WTC11 (cell line): ENCODE measurements at regions not wholly inside any gene's neighbourhood (a gene's known extent, or its start where the extent isn't known, plus 50 kb on each side); places are given as distances from the start of the nearest gene placed in this dataset.

Experiments used
- ATAC-seq: fragments of 200-7000 bp; cut with Tn5 transposase; 2 replicates; pipeline ENCODE4 v1.10.0; 2021; ENCODE audit warnings: mild to moderate bottlenecking, moderate library complexity
- CTCF ChIA-PET: fragments of 300-600 bp; sonication (Branson Sonifier 250); formaldehyde crosslinking; loops from one replicate; lab custom pipeline; 2021; ENCODE audit warnings: antibody characterized with exemption; lab: Charles Lee
- POLR2A ChIA-PET: fragments of 350-600 bp; sonication (Branson Sonifier 250); formaldehyde crosslinking; loops from one replicate; lab custom pipeline; 2021; ENCODE audit warnings: antibody characterized with exemption; lab: Charles Lee
- DNase-seq: peaks from one replicate; pipeline ENCODE4 v3.0.0; 2021; ENCODE audit warnings: low spot score
- H3K27ac Mint-ChIP-seq: 2 replicates; pipeline ENCODE4 v1.8.0; 2021; ENCODE audit warnings: mixed read lengths
- H3K27me3 Mint-ChIP-seq: 2 replicates; pipeline ENCODE4 v1.8.0; 2021; ENCODE audit warnings: low read depth, mild to moderate bottlenecking, moderate library complexity, mixed read lengths
- H3K36me3 Mint-ChIP-seq: 2 replicates; pipeline ENCODE4 v1.8.0; 2021; ENCODE audit warnings: mixed read lengths
- H3K4me1 Mint-ChIP-seq: 2 replicates; pipeline ENCODE4 v1.8.0; 2022; ENCODE audit warnings: mixed read lengths
- H3K4me3 Mint-ChIP-seq: 2 replicates; pipeline ENCODE4 v1.8.0; 2021; ENCODE audit warnings: mild to moderate bottlenecking, moderate library complexity, mixed read lengths
- H3K9me3 Mint-ChIP-seq: 2 replicates; pipeline ENCODE4 v1.8.0; 2021; ENCODE audit warnings: mixed read lengths
- ELF4 ChIP-seq: sonication (generic); formaldehyde crosslinking; IDR thresholded peaks from 2 replicates; pipeline ENCODE4 v1.8.1; 2022; ENCODE audit warnings: low read depth, mild to moderate bottlenecking, moderate library complexity, missing genetic modification reagents
- ETV6 ChIP-seq: sonication (generic); formaldehyde crosslinking; IDR thresholded peaks from 2 replicates; pipeline ENCODE4 v1.8.1; 2022; ENCODE audit warnings: mild to moderate bottlenecking, missing genetic modification reagents
- MYBL2 ChIP-seq: sonication (generic); formaldehyde crosslinking; IDR thresholded peaks from 2 replicates; pipeline ENCODE4 v1.8.1; 2023; ENCODE audit warnings: mild to moderate bottlenecking, moderate library complexity, missing genetic modification reagents
- RORB ChIP-seq: fragments of 250-450 bp; sonication (Bioruptor Pico); IDR thresholded peaks from 2 replicates; pipeline ENCODE4 v1.9.0; 2021; ENCODE audit warnings: mild to moderate bottlenecking
- SOX15 ChIP-seq: fragments of 250-450 bp; sonication (Bioruptor Pico); IDR thresholded peaks from 2 replicates; pipeline ENCODE4 v1.9.0; 2021; ENCODE audit warnings: mild to moderate bottlenecking
- TCF7 ChIP-seq: sonication (generic); formaldehyde crosslinking; IDR thresholded peaks from 2 replicates; pipeline ENCODE4 v1.8.0; 2022; ENCODE audit warnings: mild to moderate bottlenecking, low read depth, missing genetic modification reagents, moderate library complexity
- ZNF138 ChIP-seq: sonication (generic); formaldehyde crosslinking; conservative IDR thresholded peaks from 2 replicates; pipeline ENCODE4 v1.8.1; 2022; ENCODE audit warnings: mild to moderate bottlenecking, moderate library complexity, missing genetic modification reagents
- ZNF423 ChIP-seq: fragments of 250-450 bp; sonication (Bioruptor Pico); IDR thresholded peaks from 2 replicates; pipeline ENCODE4 v2.1.2; 2022; ENCODE audit warnings: mild to moderate bottlenecking, moderate library complexity
- ZNF671 ChIP-seq: fragments of 250-450 bp; sonication (Bioruptor Pico); IDR thresholded peaks from 2 replicates; pipeline ENCODE4 v1.8.0; 2021; ENCODE audit warnings: mild to moderate bottlenecking
- TF ChIP-seq, protein P1 (sequence below): sonication (generic); formaldehyde crosslinking; IDR thresholded peaks from 2 replicates; pipeline ENCODE4 v1.8.1; 2022; ENCODE audit warnings: mild to moderate bottlenecking, moderate library complexity, missing genetic modification reagents
- TF ChIP-seq, protein P2 (sequence below): sonication (generic); formaldehyde crosslinking; IDR thresholded peaks from 2 replicates; pipeline ENCODE4 v1.8.1; 2023; ENCODE audit warnings: mild to moderate bottlenecking, missing genetic modification reagents
- TF ChIP-seq, protein P3 (sequence below): sonication (generic); formaldehyde crosslinking; IDR thresholded peaks from 2 replicates; pipeline ENCODE4 v1.8.0; 2022; ENCODE audit warnings: mild to moderate bottlenecking, missing genetic modification reagents
- TF ChIP-seq, protein P4 (sequence below): sonication (generic); formaldehyde crosslinking; IDR thresholded peaks from 2 replicates; pipeline ENCODE4 v1.8.1; 2023; ENCODE audit warnings: mild to moderate bottlenecking, missing genetic modification reagents, moderate library complexity
- TF ChIP-seq, protein P5 (sequence below): sonication (generic); formaldehyde crosslinking; IDR thresholded peaks from 2 replicates; pipeline ENCODE4 v1.8.0; 2022; ENCODE audit warnings: mild to moderate bottlenecking, missing genetic modification reagents
- TF ChIP-seq, protein P6 (sequence below): sonication (generic); formaldehyde crosslinking; IDR thresholded peaks from 2 replicates; pipeline ENCODE4 v1.8.1; 2023; ENCODE audit warnings: mild to moderate bottlenecking, moderate library complexity, missing genetic modification reagents
- TF ChIP-seq, protein P7 (sequence below): sonication (generic); formaldehyde crosslinking; IDR thresholded peaks from 2 replicates; pipeline ENCODE4 v1.8.1; 2023; ENCODE audit warnings: mild to moderate bottlenecking, missing genetic modification reagents, moderate library complexity

DNA sequence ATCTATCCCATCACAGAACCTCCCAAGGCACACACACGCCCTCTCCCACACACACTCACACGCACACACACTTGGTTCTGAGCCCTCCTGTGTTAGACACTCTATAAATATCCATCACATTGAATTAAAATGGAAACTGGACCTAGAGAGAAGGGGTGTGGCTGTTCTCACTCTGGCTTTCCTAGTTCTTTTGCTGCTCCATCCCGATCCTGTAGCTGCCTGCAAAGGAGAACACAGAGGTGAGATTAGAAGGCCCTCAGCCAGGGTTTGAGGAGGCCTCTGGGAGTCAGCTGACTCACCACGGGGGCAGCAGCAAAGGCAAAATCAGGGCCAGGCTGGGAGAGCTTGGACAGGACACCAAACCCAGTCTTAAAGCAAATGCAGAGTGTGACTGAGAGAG, 192.3 kb upstream of the CADM1 start:
- H3K4me1 Mint-ChIP-seq, result peaks cover 20% of the 10 kb centered on the region
- no peak overlapping the region for H3K4me3 Mint-ChIP-seq
- H3K9me3 Mint-ChIP-seq, result peaks cover 22% of the 10 kb centered on the region
- CTCF ChIA-PET, result no interaction called here
- ATAC-seq, result no peak
- no peaks in the 10 kb centered on the region for H3K36me3 Mint-ChIP-seq
- no peak for DNase-seq
- POLR2A ChIA-PET, result no interaction called here
- no peak for TF ChIP-seq ZNF138 (CRISPR knock-in tag)
- TF ChIP-seq ELF4 (CRISPR knock-in tag), result no peak
- H3K27ac Mint-ChIP-seq, result no peak overlapping the region
- H3K27me3 Mint-ChIP-seq, result no peaks in the 10 kb centered on the region; the same call in 1 of the 2 replicates

DNA sequence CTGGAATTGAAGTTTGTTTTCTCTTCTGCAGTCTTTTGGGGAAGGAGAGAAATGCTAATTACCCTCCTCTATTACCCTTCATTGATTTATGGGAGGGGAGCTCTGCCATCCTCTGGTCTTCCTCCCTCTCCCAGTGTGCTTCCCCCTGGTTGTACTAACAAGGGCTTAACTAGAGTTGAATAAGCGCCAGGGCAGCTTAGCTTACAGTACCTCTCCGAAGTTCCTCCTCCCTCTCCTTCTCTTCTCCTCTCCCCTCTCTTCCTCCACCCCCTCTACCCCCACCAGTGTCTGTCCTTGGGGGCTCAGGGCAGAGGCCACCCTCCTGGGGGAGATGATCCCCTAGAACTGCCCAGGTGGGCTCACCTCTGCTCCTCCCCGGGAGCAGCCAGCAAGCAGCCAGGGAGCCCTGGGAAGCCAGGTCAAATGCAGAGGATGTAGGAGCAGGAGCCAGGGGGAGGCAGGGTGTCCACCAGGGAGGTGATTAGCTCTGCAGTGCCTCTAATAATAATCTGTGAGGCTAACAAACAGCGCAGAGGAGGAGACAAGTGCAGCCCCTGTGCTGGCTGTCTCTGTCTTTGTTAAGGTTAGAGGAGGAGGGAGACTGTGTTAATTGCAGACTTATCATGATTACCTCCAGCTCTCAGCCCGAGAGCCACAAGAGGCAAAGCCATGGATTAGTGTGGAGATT, 191.6 kb upstream of the CADM1 start:
- no peak for TF ChIP-seq SOX15 (CRISPR knock-in tag)
- TF ChIP-seq ZNF423 (CRISPR knock-in tag), result peak; percentile 10; the same call in 1 of the 2 replicates
- DNase-seq, result no peak
- H3K27me3 Mint-ChIP-seq, result no peaks in the 10 kb centered on the region; the same call in 1 of the 2 replicates

DNA sequence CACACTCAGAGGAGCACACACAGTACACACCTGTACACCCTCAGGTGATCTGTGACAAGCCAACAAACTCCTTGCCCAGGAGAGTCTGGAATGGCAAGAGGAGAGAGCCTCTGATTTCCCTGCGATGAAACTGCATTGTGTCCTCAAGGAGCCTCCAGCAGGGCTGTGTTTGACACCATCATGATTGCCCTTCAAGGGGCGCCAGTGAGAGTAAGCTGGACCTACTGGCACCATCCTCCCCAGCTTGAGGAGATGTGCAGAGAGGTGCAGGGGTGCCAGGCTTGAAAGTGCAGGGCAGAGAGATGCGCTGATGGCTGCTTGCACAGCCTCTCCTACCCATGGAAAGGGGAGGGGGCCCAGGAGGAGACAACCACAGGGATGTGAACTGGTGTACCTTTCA, 188.8 kb upstream of the CADM1 start:
- no peak overlapping the region for H3K4me3 Mint-ChIP-seq
- peaks cover 10% of the 10 kb centered on the region for H3K27me3 Mint-ChIP-seq
- H3K36me3 Mint-ChIP-seq, result no peaks in the 10 kb centered on the region
- H3K9me3 Mint-ChIP-seq, result peaks cover 7% of the 10 kb centered on the region; the same call in 1 of the 2 replicates
- H3K27ac Mint-ChIP-seq, result no peak overlapping the region
- H3K4me1 Mint-ChIP-seq, result peaks cover 17% of the 10 kb centered on the region
- peak; percentile 26 for DNase-seq
- ATAC-seq, result peak; percentile 77
- CTCF ChIA-PET, result interaction anchor here (0.6 to 1.4 kb wide), 3 partner anchors 67 to 524 kb away, joined by 3 to 4 read pairs (median 3); no protein-coding TSS in a partner anchor
- TF ChIP-seq, protein P1, sequence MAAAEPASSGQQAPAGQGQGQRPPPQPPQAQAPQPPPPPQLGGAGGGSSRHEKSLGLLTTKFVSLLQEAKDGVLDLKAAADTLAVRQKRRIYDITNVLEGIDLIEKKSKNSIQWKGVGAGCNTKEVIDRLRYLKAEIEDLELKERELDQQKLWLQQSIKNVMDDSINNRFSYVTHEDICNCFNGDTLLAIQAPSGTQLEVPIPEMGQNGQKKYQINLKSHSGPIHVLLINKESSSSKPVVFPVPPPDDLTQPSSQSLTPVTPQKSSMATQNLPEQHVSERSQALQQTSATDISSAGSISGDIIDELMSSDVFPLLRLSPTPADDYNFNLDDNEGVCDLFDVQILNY (CRISPR knock-in tag), result no peak
- TF ChIP-seq, protein P2, sequence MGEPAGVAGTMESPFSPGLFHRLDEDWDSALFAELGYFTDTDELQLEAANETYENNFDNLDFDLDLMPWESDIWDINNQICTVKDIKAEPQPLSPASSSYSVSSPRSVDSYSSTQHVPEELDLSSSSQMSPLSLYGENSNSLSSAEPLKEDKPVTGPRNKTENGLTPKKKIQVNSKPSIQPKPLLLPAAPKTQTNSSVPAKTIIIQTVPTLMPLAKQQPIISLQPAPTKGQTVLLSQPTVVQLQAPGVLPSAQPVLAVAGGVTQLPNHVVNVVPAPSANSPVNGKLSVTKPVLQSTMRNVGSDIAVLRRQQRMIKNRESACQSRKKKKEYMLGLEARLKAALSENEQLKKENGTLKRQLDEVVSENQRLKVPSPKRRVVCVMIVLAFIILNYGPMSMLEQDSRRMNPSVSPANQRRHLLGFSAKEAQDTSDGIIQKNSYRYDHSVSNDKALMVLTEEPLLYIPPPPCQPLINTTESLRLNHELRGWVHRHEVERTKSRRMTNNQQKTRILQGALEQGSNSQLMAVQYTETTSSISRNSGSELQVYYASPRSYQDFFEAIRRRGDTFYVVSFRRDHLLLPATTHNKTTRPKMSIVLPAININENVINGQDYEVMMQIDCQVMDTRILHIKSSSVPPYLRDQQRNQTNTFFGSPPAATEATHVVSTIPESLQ, result no peak
- TF ChIP-seq, protein P3, sequence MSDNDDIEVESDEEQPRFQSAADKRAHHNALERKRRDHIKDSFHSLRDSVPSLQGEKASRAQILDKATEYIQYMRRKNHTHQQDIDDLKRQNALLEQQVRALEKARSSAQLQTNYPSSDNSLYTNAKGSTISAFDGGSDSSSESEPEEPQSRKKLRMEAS, result no peak
- TF ChIP-seq MYBL2 (CRISPR knock-in tag), result no peak
- no peak for TF ChIP-seq ETV6
- TF ChIP-seq, protein P4, sequence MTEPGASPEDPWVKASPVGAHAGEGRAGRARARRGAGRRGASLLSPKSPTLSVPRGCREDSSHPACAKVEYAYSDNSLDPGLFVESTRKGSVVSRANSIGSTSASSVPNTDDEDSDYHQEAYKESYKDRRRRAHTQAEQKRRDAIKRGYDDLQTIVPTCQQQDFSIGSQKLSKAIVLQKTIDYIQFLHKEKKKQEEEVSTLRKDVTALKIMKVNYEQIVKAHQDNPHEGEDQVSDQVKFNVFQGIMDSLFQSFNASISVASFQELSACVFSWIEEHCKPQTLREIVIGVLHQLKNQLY (CRISPR knock-in tag), result no peak
- TF ChIP-seq TCF7 (CRISPR knock-in tag), result no peak
- POLR2A ChIA-PET, result no interaction called here

More for the DNA sequence above, 191.6 kb upstream of the CADM1 start:
- peaks cover 22% of the 10 kb centered on the region for H3K9me3 Mint-ChIP-seq
- H3K4me3 Mint-ChIP-seq, result no peak overlapping the region
- ATAC-seq, result peak; percentile 59
- POLR2A ChIA-PET, result no interaction called here
- CTCF ChIA-PET, result no interaction called here
- peaks cover 20% of the 10 kb centered on the region for H3K4me1 Mint-ChIP-seq
- no peak overlapping the region for H3K27ac Mint-ChIP-seq
- H3K36me3 Mint-ChIP-seq, result no peaks in the 10 kb centered on the region

DNA sequence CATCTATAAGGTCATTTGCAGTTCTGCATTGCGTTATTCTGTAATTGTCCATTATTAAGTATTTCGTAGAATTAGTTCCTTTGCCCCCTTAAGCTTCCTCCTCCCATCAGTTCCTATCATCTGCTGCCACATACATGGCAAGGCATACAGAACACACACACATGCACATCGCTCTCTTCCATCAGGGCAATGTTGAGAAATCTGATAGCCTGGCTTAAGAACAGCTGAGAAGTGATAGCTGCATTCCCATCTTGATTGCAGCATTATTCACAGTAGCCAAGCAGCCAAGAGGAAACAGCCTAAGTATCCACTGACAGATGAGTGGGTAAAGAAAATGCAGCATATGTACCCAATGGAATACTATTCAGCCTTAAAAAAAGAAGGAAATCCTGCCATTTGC, 186.8 kb upstream of the CADM1 start:
- Mint-ChIP-seq H3K4me1 (peaks cover 10% of the 10 kb centered on the region), H3K36me3 (no peaks in the 10 kb centered on the region), H3K27ac (no peak overlapping the region), H3K9me3 (peaks cover 7% of the 10 kb centered on the region; the same call in 1 of the 2 replicates), H3K4me3 (no peak overlapping the region), H3K27me3 (peaks cover 15% of the 10 kb centered on the region)
- DNase-seq, result no peak
- ChIA-PET CTCF (interaction anchor here (1.1 kb wide), 1 partner anchor 12 kb away, joined by 5 read pairs; no protein-coding TSS in a partner anchor), POLR2A (no interaction called here)
- no peak for ATAC-seq
- TF ChIP-seq, protein P2, result no peak
- TF ChIP-seq, protein P5, sequence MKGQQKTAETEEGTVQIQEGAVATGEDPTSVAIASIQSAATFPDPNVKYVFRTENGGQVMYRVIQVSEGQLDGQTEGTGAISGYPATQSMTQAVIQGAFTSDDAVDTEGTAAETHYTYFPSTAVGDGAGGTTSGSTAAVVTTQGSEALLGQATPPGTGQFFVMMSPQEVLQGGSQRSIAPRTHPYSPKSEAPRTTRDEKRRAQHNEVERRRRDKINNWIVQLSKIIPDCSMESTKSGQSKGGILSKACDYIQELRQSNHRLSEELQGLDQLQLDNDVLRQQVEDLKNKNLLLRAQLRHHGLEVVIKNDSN (CRISPR knock-in tag), result no peak
- TF ChIP-seq TCF7 (CRISPR knock-in tag) (no peak), RORB (CRISPR knock-in tag) (no peak), ZNF671 (CRISPR knock-in tag) (no peak)
- TF ChIP-seq, protein P6, sequence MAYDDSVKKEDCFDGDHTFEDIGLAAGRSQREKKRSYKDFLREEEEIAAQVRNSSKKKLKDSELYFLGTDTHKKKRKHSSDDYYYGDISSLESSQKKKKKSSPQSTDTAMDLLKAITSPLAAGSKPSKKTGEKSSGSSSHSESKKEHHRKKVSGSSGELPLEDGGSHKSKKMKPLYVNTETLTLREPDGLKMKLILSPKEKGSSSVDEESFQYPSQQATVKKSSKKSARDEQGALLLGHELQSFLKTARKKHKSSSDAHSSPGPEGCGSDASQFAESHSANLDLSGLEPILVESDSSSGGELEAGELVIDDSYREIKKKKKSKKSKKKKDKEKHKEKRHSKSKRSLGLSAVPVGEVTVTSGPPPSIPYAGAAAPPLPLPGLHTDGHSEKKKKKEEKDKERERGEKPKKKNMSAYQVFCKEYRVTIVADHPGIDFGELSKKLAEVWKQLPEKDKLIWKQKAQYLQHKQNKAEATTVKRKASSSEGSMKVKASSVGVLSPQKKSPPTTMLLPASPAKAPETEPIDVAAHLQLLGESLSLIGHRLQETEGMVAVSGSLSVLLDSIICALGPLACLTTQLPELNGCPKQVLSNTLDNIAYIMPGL, result no peak
- TF ChIP-seq, protein P7, sequence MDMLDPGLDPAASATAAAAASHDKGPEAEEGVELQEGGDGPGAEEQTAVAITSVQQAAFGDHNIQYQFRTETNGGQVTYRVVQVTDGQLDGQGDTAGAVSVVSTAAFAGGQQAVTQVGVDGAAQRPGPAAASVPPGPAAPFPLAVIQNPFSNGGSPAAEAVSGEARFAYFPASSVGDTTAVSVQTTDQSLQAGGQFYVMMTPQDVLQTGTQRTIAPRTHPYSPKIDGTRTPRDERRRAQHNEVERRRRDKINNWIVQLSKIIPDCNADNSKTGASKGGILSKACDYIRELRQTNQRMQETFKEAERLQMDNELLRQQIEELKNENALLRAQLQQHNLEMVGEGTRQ (CRISPR knock-in tag), result no peak
